IMR-90 (cell line): ENCODE measurements at regions not wholly inside any gene's neighbourhood (a gene's known extent, or its start where the extent isn't known, plus 50 kb on each side); places are given as distances from the start of the nearest gene placed in this dataset.

Experiments
- ATAC-seq: fragments of 200-7000 bp; cut with Tn5 transposase; 2 replicates; pipeline ENCODE4 v1.9.1; 2020; ENCODE audit warnings: low read depth, mild to moderate bottlenecking, moderate library complexity
- BruUV-seq: library from RNA; stranded (reverse); fragments of 400-500 nt; replicated peaks from 2 replicates; lab custom pipeline; 2021; lab: Mats Ljungman, UMichigan
- CTCF ChIA-PET: fragments of 300-600 bp; formaldehyde crosslinking; extraction: SDS; loops from one replicate; lab custom pipeline; 2021; ENCODE audit warnings: antibody characterized with exemption; lab: Yijun Ruan, JAX
- POLR2A ChIA-PET: fragments of 300-600 bp; sonication (Branson Sonifier 250); formaldehyde crosslinking; loops from one replicate; lab custom pipeline; 2022; ENCODE audit warnings: antibody characterized with exemption; ENCODE audit not compliant: unreplicated experiment; lab: Charles Lee
- DNase-seq: peaks from one replicate; pipeline ENCODE4 v3.0.0; 2013
- H2AFZ ChIP-seq: replicated peaks from 2 replicates; pipeline ENCODE3; 2013; ENCODE audit warnings: low read length, mild to moderate bottlenecking; ENCODE audit not compliant: poor library complexity
- H2AK5ac ChIP-seq: 2 replicates; pipeline ENCODE4 v1.6.1; 2013; ENCODE audit warnings: low read depth, low read length, inconsistent platforms
- H2AK9ac ChIP-seq: replicated peaks from 2 replicates; pipeline ENCODE3; 2013; ENCODE audit warnings: mild to moderate bottlenecking, low read depth, low read length, moderate library complexity; ENCODE audit not compliant: poor library complexity
- H2BK120ac ChIP-seq: 2 replicates; pipeline ENCODE4 v1.6.1; 2013; ENCODE audit warnings: low read depth, low read length, inconsistent platforms
- H2BK15ac ChIP-seq: 3 replicates; pipeline ENCODE4 v1.6.1; 2013; ENCODE audit warnings: low read depth, low read length, inconsistent platforms
- H2BK20ac ChIP-seq: 2 replicates; pipeline ENCODE4 v1.6.1; 2013; ENCODE audit warnings: low read depth, mild to moderate bottlenecking, inconsistent platforms, low read length, moderate library complexity
- H2BK5ac ChIP-seq: 2 replicates; pipeline ENCODE4 v1.6.1; 2013; ENCODE audit warnings: mild to moderate bottlenecking, low read depth, low read length, inconsistent platforms; ENCODE audit not compliant: poor library complexity, severe bottlenecking
- H3K14ac ChIP-seq: replicated peaks from 2 replicates; pipeline ENCODE4 v1.6.1; 2013; ENCODE audit warnings: low read depth, low read length, inconsistent platforms
- H3K18ac ChIP-seq: 2 replicates; pipeline ENCODE4 v1.6.1; 2013; ENCODE audit warnings: low read depth, low read length, control low read depth
- H3K23ac ChIP-seq: 2 replicates; pipeline ENCODE4 v1.6.1; 2013; ENCODE audit warnings: low read depth, low read length, inconsistent platforms
- H3K27ac ChIP-seq: 2 replicates; pipeline ENCODE4 v1.5.1; 2013; ENCODE audit warnings: mild to moderate bottlenecking, control low read depth, low read length; ENCODE audit not compliant: insufficient read depth
- H3K27me3 ChIP-seq: 2 replicates; pipeline ENCODE4 v1.6.1; 2013; ENCODE audit warnings: low read length; ENCODE audit not compliant: control insufficient read depth, insufficient read depth
- H3K36me3 ChIP-seq: 2 replicates; pipeline ENCODE4 v1.6.1; 2013; ENCODE audit warnings: low read length, mixed read lengths; ENCODE audit not compliant: control insufficient read depth, insufficient read depth
- H3K4ac ChIP-seq: 2 replicates; pipeline ENCODE4 v1.6.1; 2013; ENCODE audit warnings: low read depth, low read length, inconsistent platforms
- H3K4me1 ChIP-seq: 2 replicates; pipeline ENCODE4 v1.6.1; 2013; ENCODE audit warnings: low read length, mixed read lengths; ENCODE audit not compliant: control insufficient read depth, insufficient read depth
- H3K4me2 ChIP-seq: 2 replicates; pipeline ENCODE4 v1.6.1; 2013; ENCODE audit warnings: low read depth, mild to moderate bottlenecking, control low read depth, low read length, moderate library complexity
- H3K4me3 ChIP-seq: 2 replicates; pipeline ENCODE4 v1.5.1; 2013; ENCODE audit warnings: low read depth, mild to moderate bottlenecking, control low read depth, low read length, moderate library complexity; ENCODE audit not compliant: insufficient read depth
- H3K56ac ChIP-seq: 2 replicates; pipeline ENCODE4 v1.6.1; 2013; ENCODE audit warnings: low read length, inconsistent platforms; ENCODE audit not compliant: insufficient read depth; ENCODE audit errors: extremely low read depth
- H3K79me1 ChIP-seq, 2 experiments: 2 replicates each; pipeline ENCODE4 v1.6.1; 2013; ENCODE audit warnings: low read length in 2 of 2, inconsistent platforms in 1 of 2, low read depth in 1 of 2
- H3K9ac ChIP-seq: 2 replicates; pipeline ENCODE4 v1.6.1; 2013; ENCODE audit warnings: low read depth, low read length, control low read depth
- H3K9me1 ChIP-seq: 2 replicates; pipeline ENCODE4 v1.6.1; 2013; ENCODE audit warnings: low read length, inconsistent platforms; ENCODE audit not compliant: insufficient read depth
- H3K9me3 ChIP-seq: 2 replicates; pipeline ENCODE4 v1.6.1; 2013; ENCODE audit warnings: low read length; ENCODE audit not compliant: control insufficient read depth, insufficient read depth
- H4K20me1 ChIP-seq: 2 replicates; pipeline ENCODE4 v1.6.1; 2013; ENCODE audit warnings: low read length, inconsistent platforms; ENCODE audit not compliant: insufficient read depth
- H4K5ac ChIP-seq: 2 replicates; pipeline ENCODE4 v1.6.1; 2013; ENCODE audit warnings: mild to moderate bottlenecking, low read depth, low read length, control low read depth
- H4K8ac ChIP-seq, 2 experiments: 2 replicates each; pipeline ENCODE4 v1.6.1; 2013; ENCODE audit warnings: low read depth in 2 of 2, low read length in 2 of 2, control low read depth in 1 of 2, inconsistent platforms in 1 of 2
- H4K91ac ChIP-seq: 2 replicates; pipeline ENCODE4 v1.6.1; 2013; ENCODE audit warnings: low read depth, low read length, inconsistent platforms; ENCODE audit not compliant: insufficient read depth
- BHLHE40 ChIP-seq: fragments of 150-350 bp; IDR thresholded peaks from 2 replicates; pipeline ENCODE4 v1.6.1; 2016; ENCODE audit warnings: mild to moderate bottlenecking, low read depth, low read length
- CEBPB ChIP-seq: IDR thresholded peaks from 2 replicates; pipeline ENCODE4 v1.6.1; 2012; ENCODE audit warnings: low read depth, low read length, improper control_type of control experiment
- CHD1 ChIP-seq: IDR thresholded peaks from 2 replicates; pipeline ENCODE4 v1.6.1; 2012; ENCODE audit warnings: low read depth, low read length, improper control_type of control experiment
- CTCF ChIP-seq: conservative IDR thresholded peaks from 2 replicates; pipeline ENCODE4 v1.5.1; 2012; ENCODE audit warnings: mild to moderate bottlenecking, low read depth, low read length, improper control_type of control experiment
- ELK1 ChIP-seq: fragments of 150-350 bp; IDR thresholded peaks from 2 replicates; pipeline ENCODE4 v1.6.1; 2016; ENCODE audit warnings: low read depth, mild to moderate bottlenecking, low read length, moderate library complexity, borderline replicate concordance
- FOS ChIP-seq: fragments of 150-350 bp; IDR thresholded peaks from 2 replicates; pipeline ENCODE4 v1.6.1; 2016; ENCODE audit warnings: low read depth, low read length
- MAFK ChIP-seq: IDR thresholded peaks from 2 replicates; pipeline ENCODE4 v1.6.1; 2012; ENCODE audit warnings: low read depth, low read length, improper control_type of control experiment
- MAZ ChIP-seq: IDR thresholded peaks from 2 replicates; pipeline ENCODE4 v1.6.1; 2012; ENCODE audit warnings: low read depth, mild to moderate bottlenecking, low read length, improper control_type of control experiment, moderate library complexity, borderline replicate concordance
- MXI1 ChIP-seq: IDR thresholded peaks from 2 replicates; pipeline ENCODE4 v1.6.1; 2012; ENCODE audit warnings: low read depth, mild to moderate bottlenecking, low read length, moderate library complexity, borderline replicate concordance
- NFE2L2 ChIP-seq: fragments of 150-350 bp; IDR thresholded peaks from 2 replicates; pipeline ENCODE4 v1.6.1; 2016; ENCODE audit warnings: low read depth, mild to moderate bottlenecking, low read length
- POLR2A ChIP-seq: IDR thresholded peaks from 2 replicates; pipeline ENCODE4 v1.6.1; 2012; ENCODE audit warnings: mild to moderate bottlenecking, low read depth, low read length
- RAD21 ChIP-seq: IDR thresholded peaks from 2 replicates; pipeline ENCODE4 v1.6.1; 2012; ENCODE audit warnings: low read length, improper control_type of control experiment
- RCOR1 ChIP-seq: IDR thresholded peaks from 2 replicates; pipeline ENCODE4 v1.6.1; 2012; ENCODE audit warnings: mild to moderate bottlenecking, low read length, improper control_type of control experiment; ENCODE audit not compliant: insufficient replicate concordance
- RFX5 ChIP-seq: IDR thresholded peaks from 2 replicates; pipeline ENCODE4 v1.8.0; 2012; ENCODE audit warnings: low read depth, mild to moderate bottlenecking, low read length, moderate library complexity
- SMC3 ChIP-seq: fragments of 150-350 bp; IDR thresholded peaks from 2 replicates; pipeline ENCODE4 v1.6.1; 2016; ENCODE audit warnings: low read depth, mild to moderate bottlenecking, antibody characterized with exemption, low read length, moderate library complexity
- USF2 ChIP-seq: fragments of 150-350 bp; IDR thresholded peaks from 2 replicates; pipeline ENCODE4 v1.6.1; 2017; ENCODE audit warnings: mild to moderate bottlenecking, antibody characterized with exemption, low read length, low read depth
- WGBS, 2 experiments: methylation state at CpG; one replicate each; pipeline versions ENCODE4 v1.1.5 to v1.1.7; 2013; ENCODE audit warnings: missing lambda C conversion rate in 2 of 2; ENCODE audit not compliant: insufficient read length in 1 of 2; ENCODE audit errors: extremely low coverage in 2 of 2; 5-methylcytosine and 5-hydroxymethylcytosine counted together
- dilution Hi-C: fragments of 300-500 bp; cut with HindIII; formaldehyde crosslinking; loops from one replicate; pipeline ENCODE4 v1.14.3; 2018; ENCODE audit warnings: low sequenced_read_pairs; ENCODE audit not compliant: unreplicated experiment
- in situ Hi-C: fragments of 300-500 bp; cut with MboI; formaldehyde crosslinking; loops from 3 replicates; pipeline ENCODE4 v1.14.3; 2019; ENCODE audit warnings: low sequenced_read_pairs, inconsistent platforms, mixed read lengths
- intact Hi-C: fragments of 100-400 bp; cut with micrococcal nuclease; formaldehyde crosslinking; loops from 2 replicates; pipeline ENCODE4 v1.10.0; 2022

GRCh38 chr2:106961328-106961727 is 75.4 kb upstream of the ST6GAL2 start:
- H3K27ac ChIP-seq, result no peak overlapping the region
- ATAC-seq, result no peak

More at GRCh38 chr2:106961328-106961727, 75.4 kb upstream of the ST6GAL2 start:
- Histone ChIP-seq H3K23ac (no peak overlapping the region), H2BK15ac (no peak overlapping the region), H3K9me3 (peaks cover 11% of the 10 kb centered on the region), H3K14ac (no peak overlapping the region), H3K9me1 (no peaks in the 10 kb centered on the region), H3K18ac (no peak overlapping the region), H3K4me2 (no peak overlapping the region), H2BK5ac (no peak overlapping the region), H3K4me1 (no peaks in the 10 kb centered on the region), H2AK5ac (no peak overlapping the region), H3K56ac (no peak overlapping the region), H2BK120ac (no peak overlapping the region), H3K79me1 (no peaks in the 10 kb centered on the region), H3K4ac (no peak overlapping the region), H4K5ac (no peak overlapping the region), H3K27me3 (no peaks in the 10 kb centered on the region), H2AK9ac (no peak overlapping the region), H2AFZ (no peak overlapping the region), H4K20me1 (no peaks in the 10 kb centered on the region), H3K36me3 (no peaks in the 10 kb centered on the region), H2BK20ac (no peak overlapping the region), H3K4me3 (no peak overlapping the region), H3K9ac (no peak overlapping the region), H4K91ac (no peak overlapping the region), H4K8ac (no peak overlapping the region)
- TF ChIP-seq MAZ, result no peak
- TF ChIP-seq RAD21, result no peak
- TF ChIP-seq MXI1, result no peak
- no peak for TF ChIP-seq CHD1
- TF ChIP-seq ELK1, result no peak
- no peak for TF ChIP-seq NFE2L2
- TF ChIP-seq CTCF, result no peak
- TF ChIP-seq FOS, result no peak
- TF ChIP-seq SMC3, result no peak
- no peak for TF ChIP-seq BHLHE40
- TF ChIP-seq MAFK, result no peak
- TF ChIP-seq CEBPB, result no peak
- TF ChIP-seq POLR2A, result no peak
- TF ChIP-seq RFX5, result no peak
- no peak for TF ChIP-seq RCOR1
- TF ChIP-seq USF2, result no peak
- in situ Hi-C loops, result no loop called here
- intact Hi-C loops, result no loop called here
- WGBS, 2 experiments, result no CpG with 5 or more reads among the region's 3 CpGs
- peak; percentile 5 for DNase-seq
- dilution Hi-C loops, result no loop called here
- no TSS peak for BruUV-seq
- CTCF ChIA-PET, result no interaction called here
- POLR2A ChIA-PET, result no interaction called here
